ENCODE measurements at regions not wholly inside any gene's neighbourhood (a gene's known extent, or its start where the extent isn't known, plus 50 kb on each side); places are given as distances from the start of the nearest gene placed in this dataset.
A peak's percentile ranks its signal among the peaks of the same experiment; 100 is the strongest.

DNA sequence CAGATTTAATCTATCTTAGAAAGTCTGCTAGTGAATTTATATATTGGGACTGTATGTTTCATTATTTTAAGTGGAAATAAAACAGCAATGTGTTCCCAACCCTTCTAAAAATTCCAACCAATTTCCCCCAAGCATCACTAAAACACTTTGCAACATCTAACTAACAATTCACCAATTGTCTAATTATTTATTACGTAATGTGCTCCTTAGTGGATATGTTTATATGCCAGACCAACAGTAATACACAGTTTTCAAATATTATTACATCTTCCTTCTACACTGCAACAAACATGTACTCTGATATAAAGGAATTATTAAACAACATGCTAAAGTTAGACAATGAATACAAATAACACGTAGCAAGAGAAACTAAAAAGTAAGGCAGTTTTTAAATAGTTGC is 262.6 kb upstream of the THBS1 start:
- no peak for DNase-seq
- no peaks in the 10 kb centered on the region for H3K36me3 ChIP-seq
- H3K27me3 ChIP-seq (replicated peaks in 1 of 7): no peaks in the 10 kb centered on the region
- intact Hi-C loops (cut with DNase I; ENCODE audit: low total_unique reads): no loop called here
- H3K4me3 ChIP-seq: no peak overlapping the region
- H3K9me3 ChIP-seq: peaks cover 0 to 20% (median 16%) of the 10 kb centered on the region in 8 donors
- peak overlapping the region in 2 of 8 donors; percentile 46 for H3K27ac ChIP-seq
- TF ChIP-seq POLR2AphosphoS5 (IDR thresholded peaks at IDR 0.05) (no peak), POLR2A (IDR thresholded peaks at IDR 0.05) (no peak), CTCF (IDR thresholded peaks at IDR 0.05 in 8 of 11, conservative IDR thresholded peaks at IDR 0.05 in 3 of 11) (no peak)
- peaks cover 0 to 5% (median 0%) of the 10 kb centered on the region in 6 donors for H3K4me1 ChIP-seq
- whole genome bisulfite sequencing, 5 donors: 82 to 92% (median 84%) methylated on average over 2 of the region's 2 CpGs

- H3K9me3 ChIP-seq: peaks cover 0 to 20% (median 16%) of the 10 kb centered on the region in 8 donors
- intact Hi-C loops (cut with DNase I; ENCODE audit: low total_unique reads): no loop called here
- no peaks in the 10 kb centered on the region for H3K27me3 ChIP-seq (replicated peaks in 1 of 7)
- H3K4me1 ChIP-seq: no peaks in the 10 kb centered on the region
- no peak overlapping the region for H3K4me3 ChIP-seq
- no peaks in the 10 kb centered on the region for H3K36me3 ChIP-seq
- no peak for DNase-seq
- TF ChIP-seq POLR2AphosphoS5 (IDR thresholded peaks at IDR 0.05) (no peak), CTCF (IDR thresholded peaks at IDR 0.05 in 8 of 11, conservative IDR thresholded peaks at IDR 0.05 in 3 of 11) (no peak), POLR2A (IDR thresholded peaks at IDR 0.05) (no peak)
- no peak overlapping the region for H3K27ac ChIP-seq
Observed at GRCh38 chr15:39320355-39320754, 260.5 kb upstream of the THBS1 start.

DNA sequence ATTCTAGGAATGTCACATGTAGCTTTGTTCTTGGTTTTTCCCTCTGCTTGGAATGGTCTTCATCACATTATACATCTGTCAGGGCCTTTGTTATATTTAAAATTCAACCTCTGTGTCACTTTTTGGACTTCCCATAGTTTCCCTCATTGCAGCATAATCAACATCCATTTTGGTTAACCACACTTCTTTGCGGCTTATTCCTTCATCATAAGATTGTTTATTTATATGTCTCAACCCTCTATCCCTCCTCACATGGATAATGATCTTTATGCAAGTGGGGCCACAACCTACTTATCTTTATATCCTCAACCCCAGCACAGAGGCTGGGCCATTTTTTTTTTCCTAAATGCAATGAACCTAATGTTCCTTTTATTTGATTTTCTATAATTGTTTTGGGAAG is 260.0 kb upstream of the THBS1 start:
- intact Hi-C loops (cut with DNase I; ENCODE audit: low total_unique reads): no loop called here
- Histone ChIP-seq H3K27ac (no peak overlapping the region), H3K4me3 (no peak overlapping the region), H3K27me3 (replicated peaks in 1 of 7) (no peaks in the 10 kb centered on the region), H3K4me1 (peaks cover 0 to 3% (median 0%) of the 10 kb centered on the region in 6 donors), H3K9me3 (peaks cover 0 to 20% (median 16%) of the 10 kb centered on the region in 8 donors), H3K36me3 (no peaks in the 10 kb centered on the region)
- 87 to 96% (median 95%) methylated on average over 1 of the region's 1 CpG for WGBS, 5 donors
- DNase-seq: no peak
- no peak for TF ChIP-seq CTCF (IDR thresholded peaks at IDR 0.05 in 8 of 11, conservative IDR thresholded peaks at IDR 0.05 in 3 of 11)
- no peak for TF ChIP-seq POLR2AphosphoS5 (IDR thresholded peaks at IDR 0.05)
- no peak for TF ChIP-seq POLR2A (IDR thresholded peaks at IDR 0.05)

DNA sequence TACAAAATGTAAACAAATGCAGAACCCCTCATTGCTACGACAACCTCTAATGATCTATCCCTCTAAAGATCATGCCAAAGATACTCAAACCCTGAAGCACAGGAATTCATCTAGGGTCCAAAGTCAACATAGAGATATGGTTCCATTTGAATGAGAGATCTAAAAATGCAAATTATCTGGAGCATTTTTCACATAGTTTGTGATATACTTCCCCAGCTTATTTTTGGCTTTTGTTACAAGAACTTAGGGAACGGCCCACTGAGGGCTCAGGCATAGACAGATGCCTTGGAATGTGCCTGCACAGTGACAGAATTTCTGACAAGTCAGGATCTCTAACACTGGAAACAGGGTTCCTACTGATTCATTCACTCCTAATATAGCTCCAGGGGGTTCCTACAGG is 258.9 kb upstream of the THBS1 start:
- Histone ChIP-seq H3K27me3 (replicated peaks in 1 of 7) (no peaks in the 10 kb centered on the region), H3K4me3 (no peak overlapping the region), H3K36me3 (no peaks in the 10 kb centered on the region), H3K4me1 (peaks cover 0 to 9% (median 0%) of the 10 kb centered on the region in 6 donors), H3K9me3 (peaks cover 0 to 20% (median 16%) of the 10 kb centered on the region in 8 donors), H3K27ac (no peak overlapping the region)
- TF ChIP-seq POLR2A (IDR thresholded peaks at IDR 0.05) (no peak), CTCF (IDR thresholded peaks at IDR 0.05 in 8 of 11, conservative IDR thresholded peaks at IDR 0.05 in 3 of 11) (no peak), POLR2AphosphoS5 (IDR thresholded peaks at IDR 0.05) (no peak)
- no peak for DNase-seq
- WGBS, 5 donors: 86 to 93% (median 86%) methylated on average over 2 of the region's 2 CpGs
- intact Hi-C loops (cut with DNase I; ENCODE audit: low total_unique reads): no loop called here

Data from spleen (tissue), 11 donors.